Prostate gland (tissue), 2 donors: ENCODE measurements at regions not wholly inside any gene's neighbourhood (a gene's known extent, or its start where the extent isn't known, plus 50 kb on each side); places are given as distances from the start of the nearest gene placed in this dataset.

ENCODE experiments used
- DNase-seq: peaks from one replicate; pipeline ENCODE4 v3.0.0-alpha.2; 2019; ENCODE audit warnings: low spot score
- H3K27ac ChIP-seq, 2 donors: fragments of 200-600 bp; sonication (generic); 2 replicates each; pipeline ENCODE4 v1.5.1; 2017 to 2019
- H3K27me3 ChIP-seq: fragments of 200-600 bp; sonication (generic); replicated peaks from 2 replicates; pipeline ENCODE4 v1.5.1; 2019; ENCODE audit not compliant: insufficient read depth
- H3K36me3 ChIP-seq, 2 donors: fragments of 200-600 bp; sonication (generic); 1 replicate in 1 of 2; 2 replicates in 1 of 2; pipeline versions ENCODE4 v1.5.1 to v1.8.1; 2017 to 2019
- H3K4me1 ChIP-seq: fragments of 200-600 bp; sonication (generic); replicated peaks from 2 replicates; pipeline ENCODE4 v1.5.1; 2019
- H3K4me3 ChIP-seq, 2 donors: fragments of 200-600 bp; sonication (generic); 2 replicates each; pipeline ENCODE4 v1.5.1; 2017 to 2019
- H3K9me3 ChIP-seq: fragments of 200-600 bp; sonication (generic); 2 replicates; pipeline ENCODE4 v1.5.1; 2017
- POLR2A ChIP-seq: fragments of 450-650 bp; IDR thresholded peaks from one replicate; pipeline ENCODE4 v1.6.1; 2016; ENCODE audit warnings: antibody characterized with exemption, mild to moderate bottlenecking
- POLR2AphosphoS5 ChIP-seq: sonication (generic); formaldehyde crosslinking; IDR thresholded peaks from one replicate; pipeline ENCODE4 v1.6.1; 2017; ENCODE audit warnings: antibody characterized with exemption
- WGBS: methylation state at CpG from one replicate; pipeline ENCODE4 v1.1.5; 2018; 5-methylcytosine and 5-hydroxymethylcytosine counted together
- intact Hi-C: fragments of 100-400 bp; cut with DNase I; formaldehyde crosslinking; loops from one replicate; pipeline ENCODE4 v1.14.2; 2022
- TF ChIP-seq, protein P1 (sequence below), 4 experiments: fragments of 200-600 bp in 2 of 4; fragments of 450-650 bp in 2 of 4; sonication (generic) in 2 of 4; IDR thresholded peaks; 1 replicate in 3 of 4; 2 replicates in 1 of 4; pipeline ENCODE4 v1.5.1; 2016 to 2019; ENCODE audit warnings: antibody characterized with exemption in 4 of 4, mild to moderate bottlenecking in 2 of 4, moderate library complexity in 2 of 4

DNA sequence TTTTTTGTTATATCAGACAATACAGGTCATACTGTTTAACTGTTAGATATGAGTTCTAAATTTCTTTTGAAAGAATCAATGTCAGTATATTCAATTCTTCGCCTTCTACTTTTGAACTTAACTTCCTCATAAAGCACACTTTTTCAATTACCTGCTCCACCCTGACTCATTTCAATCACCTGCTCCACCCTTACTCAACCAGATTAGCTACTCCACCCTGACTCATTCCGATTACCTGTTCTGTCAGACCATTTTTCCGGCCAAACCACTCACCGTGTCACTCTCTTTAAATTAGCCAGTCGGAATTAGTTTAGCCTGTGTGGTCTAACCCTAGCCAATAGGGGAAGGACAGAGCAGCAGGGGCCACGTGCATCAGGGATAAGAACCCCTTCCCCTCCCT, 751.8 kb upstream of the POU3F4 start:
- H3K4me1 ChIP-seq: no peaks in the 10 kb centered on the region
- intact Hi-C loops: no loop called here
- TF ChIP-seq POLR2AphosphoS5 (no peak), POLR2A (no peak)
- TF ChIP-seq, protein P1, sequence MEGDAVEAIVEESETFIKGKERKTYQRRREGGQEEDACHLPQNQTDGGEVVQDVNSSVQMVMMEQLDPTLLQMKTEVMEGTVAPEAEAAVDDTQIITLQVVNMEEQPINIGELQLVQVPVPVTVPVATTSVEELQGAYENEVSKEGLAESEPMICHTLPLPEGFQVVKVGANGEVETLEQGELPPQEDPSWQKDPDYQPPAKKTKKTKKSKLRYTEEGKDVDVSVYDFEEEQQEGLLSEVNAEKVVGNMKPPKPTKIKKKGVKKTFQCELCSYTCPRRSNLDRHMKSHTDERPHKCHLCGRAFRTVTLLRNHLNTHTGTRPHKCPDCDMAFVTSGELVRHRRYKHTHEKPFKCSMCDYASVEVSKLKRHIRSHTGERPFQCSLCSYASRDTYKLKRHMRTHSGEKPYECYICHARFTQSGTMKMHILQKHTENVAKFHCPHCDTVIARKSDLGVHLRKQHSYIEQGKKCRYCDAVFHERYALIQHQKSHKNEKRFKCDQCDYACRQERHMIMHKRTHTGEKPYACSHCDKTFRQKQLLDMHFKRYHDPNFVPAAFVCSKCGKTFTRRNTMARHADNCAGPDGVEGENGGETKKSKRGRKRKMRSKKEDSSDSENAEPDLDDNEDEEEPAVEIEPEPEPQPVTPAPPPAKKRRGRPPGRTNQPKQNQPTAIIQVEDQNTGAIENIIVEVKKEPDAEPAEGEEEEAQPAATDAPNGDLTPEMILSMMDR (IDR thresholded peaks at IDR 0.05): no peak
- no peaks in the 10 kb centered on the region for H3K9me3 ChIP-seq
- no peaks in the 10 kb centered on the region for H3K27me3 ChIP-seq
- WGBS: 75% methylated on average over 6 of the region's 6 CpGs
- no peak for DNase-seq
- no peaks in the 10 kb centered on the region for H3K36me3 ChIP-seq
- no peak overlapping the region for H3K4me3 ChIP-seq
- no peak overlapping the region for H3K27ac ChIP-seq

DNA sequence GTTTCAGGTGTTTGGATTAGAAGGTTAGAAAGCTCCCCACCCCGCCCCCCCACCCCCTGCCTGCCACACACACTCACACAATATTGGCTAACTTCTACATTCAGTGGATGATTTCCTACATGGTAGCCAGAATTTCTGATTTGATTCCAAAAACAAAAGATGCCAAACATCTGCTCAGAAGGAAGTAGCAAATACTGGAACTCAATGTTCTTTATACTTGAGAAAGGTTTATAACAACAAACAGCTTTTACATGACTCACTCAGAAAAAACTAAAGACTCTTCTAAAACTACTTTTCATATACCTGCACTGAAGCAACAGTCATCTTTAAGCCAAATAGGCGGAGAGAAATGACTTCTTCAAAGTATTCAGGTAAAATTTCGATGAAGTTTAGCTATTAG, 750.5 kb upstream of the POU3F4 start:
- no peak overlapping the region for H3K4me3 ChIP-seq
- no peak for DNase-seq
- H3K27ac ChIP-seq: no peak overlapping the region
- no peaks in the 10 kb centered on the region for H3K27me3 ChIP-seq
- WGBS: 67% methylated on average over 3 of the region's 3 CpGs
- no peaks in the 10 kb centered on the region for H3K4me1 ChIP-seq
- intact Hi-C loops: no loop called here
- no peaks in the 10 kb centered on the region for H3K9me3 ChIP-seq
- no peaks in the 10 kb centered on the region for H3K36me3 ChIP-seq
- TF ChIP-seq POLR2AphosphoS5 (no peak), POLR2A (no peak)
- TF ChIP-seq, protein P1 (IDR thresholded peaks at IDR 0.05): no peak

DNA sequence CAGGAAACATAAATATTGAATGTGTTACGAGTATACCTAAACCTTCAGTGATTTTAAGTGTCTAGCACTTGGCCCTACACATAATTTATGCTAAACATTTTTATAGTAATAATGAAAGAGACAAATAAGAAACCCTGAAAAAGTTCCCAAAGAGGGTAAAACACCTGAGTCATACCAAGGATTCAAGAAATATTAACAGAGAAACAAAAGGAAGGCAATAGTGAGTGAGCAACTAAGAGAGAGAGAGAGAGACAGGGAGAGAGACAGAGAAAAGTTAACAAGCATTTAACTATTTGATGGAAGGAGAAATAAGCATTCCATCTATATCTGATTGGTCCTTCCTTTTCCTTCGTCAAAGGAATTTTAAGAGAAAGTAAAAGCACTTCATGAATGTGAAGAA, 743.6 kb upstream of the POU3F4 start:
- WGBS: 56% methylated on average over 2 of the region's 2 CpGs

DNA sequence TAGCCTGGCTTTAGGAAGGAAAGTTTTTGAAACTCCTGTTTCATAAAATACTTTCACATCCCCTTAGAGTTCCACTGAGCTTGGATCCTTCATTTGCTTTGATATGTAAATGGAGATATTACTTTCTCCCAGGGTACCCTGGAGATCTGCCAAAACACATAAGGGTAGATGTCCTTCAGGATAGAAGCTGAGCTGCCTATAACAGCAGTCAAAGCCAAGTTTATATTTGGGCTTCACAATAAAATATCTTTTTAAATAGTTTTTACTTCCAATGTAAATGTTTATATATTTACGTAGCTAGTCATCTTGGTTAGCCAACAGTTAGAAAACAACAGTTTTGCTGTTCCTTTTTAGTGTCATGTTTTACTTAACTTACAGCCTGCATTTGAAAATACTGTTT, 742.3 kb upstream of the POU3F4 start:
- Histone ChIP-seq H3K27me3 (no peaks in the 10 kb centered on the region), H3K27ac (peak overlapping the region in 1 of 2 donors; percentile 46), H3K4me1 (no peaks in the 10 kb centered on the region), H3K4me3 (no peak overlapping the region), H3K36me3 (no peaks in the 10 kb centered on the region), H3K9me3 (no peaks in the 10 kb centered on the region)
- TF ChIP-seq, protein P1 (IDR thresholded peaks at IDR 0.05): no peak
- TF ChIP-seq POLR2AphosphoS5: peak; percentile 17
- DNase-seq: peak; percentile 12
- 17% methylated on average over 1 of the region's 1 CpG for WGBS
- intact Hi-C loops: no loop called here

More for the DNA sequence above, 743.6 kb upstream of the POU3F4 start:
- H3K36me3 ChIP-seq: no peaks in the 10 kb centered on the region
- peak overlapping the region; percentile 26 to 31 for H3K27ac ChIP-seq
- intact Hi-C loops: no loop called here
- no peak for TF ChIP-seq POLR2AphosphoS5
- TF ChIP-seq, protein P1 (IDR thresholded peaks at IDR 0.05): no peak
- H3K9me3 ChIP-seq: no peaks in the 10 kb centered on the region
- H3K4me3 ChIP-seq: no peak overlapping the region
- H3K4me1 ChIP-seq: no peaks in the 10 kb centered on the region
- DNase-seq: no peak
- H3K27me3 ChIP-seq: no peaks in the 10 kb centered on the region

DNA sequence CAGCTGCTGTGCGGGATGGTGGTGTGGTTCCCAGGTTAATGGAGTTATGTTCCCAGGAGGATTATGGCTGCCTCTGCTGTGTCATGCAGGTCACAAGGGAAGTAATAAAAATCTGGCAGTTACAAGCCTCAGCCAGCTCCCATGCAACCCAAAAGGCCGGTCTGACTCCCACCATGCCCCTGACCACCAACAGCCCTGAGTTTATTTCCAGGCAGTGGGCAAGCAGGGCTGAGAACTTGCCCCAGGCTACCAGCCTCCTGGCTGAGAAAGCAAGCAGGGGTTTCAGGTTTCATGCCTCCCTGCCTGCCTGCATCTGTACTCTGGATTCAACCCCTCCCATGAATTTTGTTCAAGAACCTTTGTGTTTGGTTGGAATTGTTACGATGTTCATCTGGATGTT, 732.7 kb upstream of the POU3F4 start:
- WGBS: 43% methylated on average over 2 of the region's 3 CpGs
- Histone ChIP-seq H3K4me3 (no peak overlapping the region), H3K27me3 (no peaks in the 10 kb centered on the region), H3K27ac (no peak overlapping the region), H3K9me3 (no peaks in the 10 kb centered on the region), H3K4me1 (no peaks in the 10 kb centered on the region), H3K36me3 (no peaks in the 10 kb centered on the region)
- intact Hi-C loops: no loop called here
- TF ChIP-seq, protein P1 (IDR thresholded peaks at IDR 0.05): no peak
- TF ChIP-seq POLR2AphosphoS5: no peak
- TF ChIP-seq POLR2A: no peak
- no peak for DNase-seq
